Parathyroid adenoma (tissue), 2 donors: ENCODE measurements at regions not wholly inside any gene's neighbourhood (a gene's known extent, or its start where the extent isn't known, plus 50 kb on each side); places are given as distances from the start of the nearest gene placed in this dataset.

Experiments used
- H2AFZ ChIP-seq: fragments of 300-600 bp; sonication (generic); one replicate; pipeline ENCODE4 v1.7.0; 2017; ENCODE audit warnings: antibody characterized with exemption, mild to moderate bottlenecking
- H3K27ac ChIP-seq: fragments of 300-600 bp; sonication (generic); one replicate; pipeline ENCODE4 v1.7.0; 2017
- H3K27me3 ChIP-seq: fragments of 300-600 bp; sonication (generic); one replicate; pipeline ENCODE4 v1.7.0; 2017; ENCODE audit warnings: low read length; ENCODE audit not compliant: control insufficient read depth, insufficient read depth
- H3K36me3 ChIP-seq: fragments of 300-600 bp; sonication (generic); one replicate; pipeline ENCODE4 v1.7.0; 2017; ENCODE audit warnings: low read length; ENCODE audit not compliant: control insufficient read depth, insufficient read depth
- H3K4me1 ChIP-seq: fragments of 300-600 bp; sonication (generic); one replicate; pipeline ENCODE4 v1.7.0; 2017; ENCODE audit warnings: control low read depth
- H3K4me2 ChIP-seq: fragments of 300-600 bp; sonication (generic); one replicate; pipeline ENCODE4 v1.7.0; 2017; ENCODE audit warnings: low read length
- H3K4me3 ChIP-seq: fragments of 300-600 bp; sonication (generic); one replicate; pipeline ENCODE4 v1.7.0; 2017; ENCODE audit warnings: low read depth, low read length
- H3K79me2 ChIP-seq: fragments of 300-600 bp; sonication (generic); one replicate; pipeline ENCODE4 v1.7.0; 2017; ENCODE audit warnings: control low read depth
- H3K9ac ChIP-seq: fragments of 300-600 bp; sonication (generic); one replicate; pipeline ENCODE4 v1.7.0; 2017; ENCODE audit warnings: mild to moderate bottlenecking
- H3K9me3 ChIP-seq: fragments of 300-600 bp; sonication (generic); one replicate; pipeline ENCODE4 v1.7.0; 2017; ENCODE audit warnings: low read length; ENCODE audit not compliant: control insufficient read depth
- CTCF ChIP-seq: fragments of 300-600 bp; sonication (generic); IDR thresholded peaks from one replicate; pipeline ENCODE4 v1.7.0; 2017; ENCODE audit warnings: antibody characterized with exemption, mild to moderate bottlenecking
- donor health status: primary hyperparathyroidism.

GRCh38 chr15:35973029-35973428 lies 427.1 kb upstream of the DPH6 start:
- Histone ChIP-seq H3K4me1 (no peaks in the 10 kb centered on the region), H3K4me2 (no peak overlapping the region), H3K9ac (no peak overlapping the region), H3K36me3 (no peaks in the 10 kb centered on the region), H3K27ac (no peak overlapping the region), H3K27me3 (no peaks in the 10 kb centered on the region), H2AFZ (no peak overlapping the region), H3K9me3 (no peaks in the 10 kb centered on the region), H3K79me2 (no peaks in the 10 kb centered on the region), H3K4me3 (no peak overlapping the region)
- no peak for TF ChIP-seq CTCF

DNA sequence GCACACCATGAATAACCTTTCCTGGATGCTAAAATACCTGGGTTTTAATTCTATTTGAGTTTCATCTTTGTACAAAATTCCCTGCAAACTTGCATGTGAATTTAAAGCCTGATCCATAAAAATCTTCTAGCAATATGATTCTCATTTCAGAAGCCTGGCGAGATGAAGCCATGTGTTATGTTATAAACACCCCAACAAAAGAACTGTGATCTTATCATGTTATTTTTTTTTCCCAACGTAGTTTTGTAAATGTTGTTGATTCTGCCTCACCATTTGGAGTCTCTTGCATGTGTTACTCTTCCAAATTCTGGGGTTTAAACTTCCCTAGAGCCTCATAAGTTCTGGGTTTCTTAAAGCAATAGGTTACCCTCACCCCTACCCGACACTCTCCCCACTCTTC lies 428.1 kb upstream of the DPH6 start:
- Histone ChIP-seq H3K27ac (no peak overlapping the region), H3K4me3 (no peak overlapping the region), H3K4me1 (no peaks in the 10 kb centered on the region), H3K4me2 (no peak overlapping the region), H2AFZ (no peak overlapping the region), H3K9ac (no peak overlapping the region), H3K36me3 (no peaks in the 10 kb centered on the region), H3K79me2 (no peaks in the 10 kb centered on the region), H3K27me3 (no peaks in the 10 kb centered on the region), H3K9me3 (no peaks in the 10 kb centered on the region)
- TF ChIP-seq CTCF = no peak

GRCh38 chr15:35975941-35976340 lies 430.0 kb upstream of the DPH6 start:
- Histone ChIP-seq H3K9ac (no peak overlapping the region), H3K36me3 (no peaks in the 10 kb centered on the region), H2AFZ (no peak overlapping the region), H3K9me3 (no peaks in the 10 kb centered on the region), H3K27me3 (no peaks in the 10 kb centered on the region), H3K4me3 (no peak overlapping the region), H3K4me1 (no peaks in the 10 kb centered on the region), H3K27ac (no peak overlapping the region), H3K4me2 (no peak overlapping the region), H3K79me2 (no peaks in the 10 kb centered on the region)
- no peak for TF ChIP-seq CTCF

DNA sequence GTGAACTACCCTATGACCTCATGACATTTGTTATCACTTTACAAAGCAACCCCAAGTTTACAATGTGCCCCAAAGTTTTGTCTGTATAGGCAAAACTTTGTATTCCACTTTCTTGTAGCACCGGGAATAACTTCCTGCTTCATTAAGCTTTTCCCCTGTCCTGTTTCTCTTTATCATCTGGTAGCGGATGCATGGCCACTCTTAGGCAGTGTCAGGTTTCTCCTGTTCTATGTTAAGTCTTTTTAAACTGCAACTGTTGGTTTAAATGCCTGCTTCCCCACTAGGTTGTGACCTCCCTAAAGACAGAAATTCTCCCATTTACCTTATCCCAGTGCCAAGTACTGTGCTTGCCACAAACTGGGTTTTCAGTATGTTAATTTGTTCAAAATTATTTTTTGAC lies 433.6 kb upstream of the DPH6 start:
- H3K4me1 ChIP-seq = no peaks in the 10 kb centered on the region
- no peak overlapping the region for H3K4me3 ChIP-seq
- H3K79me2 ChIP-seq = no peaks in the 10 kb centered on the region
- H3K27me3 ChIP-seq = no peaks in the 10 kb centered on the region
- H3K27ac ChIP-seq = no peak overlapping the region
- H3K36me3 ChIP-seq = no peaks in the 10 kb centered on the region
- TF ChIP-seq CTCF = no peak
- H3K4me2 ChIP-seq = no peak overlapping the region
- H3K9ac ChIP-seq = no peak overlapping the region
- H3K9me3 ChIP-seq = no peaks in the 10 kb centered on the region
- H2AFZ ChIP-seq = no peak overlapping the region

- H3K36me3 ChIP-seq = no peaks in the 10 kb centered on the region
- no peaks in the 10 kb centered on the region for H3K27me3 ChIP-seq
- H3K4me1 ChIP-seq = no peaks in the 10 kb centered on the region
- H3K9me3 ChIP-seq = no peaks in the 10 kb centered on the region
- no peak for TF ChIP-seq CTCF
- no peak overlapping the region for H3K27ac ChIP-seq
- no peak overlapping the region for H3K4me3 ChIP-seq
- H3K9ac ChIP-seq = no peak overlapping the region
- H3K79me2 ChIP-seq = no peaks in the 10 kb centered on the region
- H2AFZ ChIP-seq = no peak overlapping the region
- no peak overlapping the region for H3K4me2 ChIP-seq
Measured at GRCh38 chr15:35980719-35981118, 434.8 kb upstream of the DPH6 start.
